DND-41 (cell line): ENCODE measurements at regions not wholly inside any gene's neighbourhood (a gene's known extent, or its start where the extent isn't known, plus 50 kb on each side); places are given as distances from the start of the nearest gene placed in this dataset.

Source experiments
- ATAC-seq: fragments of 200-7000 bp; cut with Tn5 transposase; 3 replicates; pipeline ENCODE4 v1.9.1; 2021; ENCODE audit warnings: low read depth; ENCODE audit not compliant: insufficient read depth
- DNase-seq: peaks from one replicate; pipeline ENCODE4 v3.0.0-alpha.2; 2020
- H2AFZ ChIP-seq: 2 replicates; pipeline ENCODE4 v1.6.0; 2012; ENCODE audit warnings: low read depth, low read length
- H3K27ac ChIP-seq: 2 replicates; pipeline ENCODE4 v1.5.1; 2012; ENCODE audit warnings: low read length, inconsistent platforms
- H3K27me3 ChIP-seq: fragments of 200-600 bp; sonication (generic); 2 replicates; pipeline ENCODE4 v1.6.0; 2012; ENCODE audit warnings: low read length, mild to moderate bottlenecking, inconsistent platforms; ENCODE audit not compliant: insufficient read depth, poor library complexity
- H3K36me3 ChIP-seq: 2 replicates; pipeline ENCODE4 v1.5.1; 2012; ENCODE audit warnings: low read length, inconsistent platforms; ENCODE audit not compliant: insufficient read depth
- H3K4me1 ChIP-seq: 2 replicates; pipeline ENCODE4 v1.5.1; 2012; ENCODE audit warnings: mild to moderate bottlenecking, low read length; ENCODE audit not compliant: insufficient read depth
- H3K4me2 ChIP-seq: 2 replicates; pipeline ENCODE4 v1.6.0; 2012; ENCODE audit warnings: mild to moderate bottlenecking, moderate library complexity, low read length, inconsistent platforms; ENCODE audit not compliant: insufficient read depth
- H3K4me3 ChIP-seq, 2 experiments: fragments of 200-600 bp in 1 of 2; shearing (Covaris generic) in 1 of 2; 2 replicates each; pipeline ENCODE4 v1.5.1; 2012 to 2016; ENCODE audit warnings: inconsistent platforms in 2 of 2, low read length in 2 of 2, mild to moderate bottlenecking in 2 of 2, low read depth in 1 of 2, moderate library complexity in 1 of 2
- H3K79me2 ChIP-seq: 2 replicates; pipeline ENCODE4 v1.6.0; 2012; ENCODE audit warnings: low read length, inconsistent platforms; ENCODE audit not compliant: insufficient read depth
- H3K9ac ChIP-seq: 2 replicates; pipeline ENCODE4 v1.6.0; 2012; ENCODE audit warnings: low read depth, mild to moderate bottlenecking, inconsistent platforms, low read length, moderate library complexity
- H3K9me3 ChIP-seq: 2 replicates; pipeline ENCODE4 v1.5.1; 2012; ENCODE audit warnings: low read length, moderate library complexity, mild to moderate bottlenecking, inconsistent platforms; ENCODE audit not compliant: insufficient read depth, severe bottlenecking
- H4K20me1 ChIP-seq: 2 replicates; pipeline ENCODE4 v1.6.0; 2012; ENCODE audit warnings: low read length; ENCODE audit not compliant: insufficient read depth
- EZH2 ChIP-seq: IDR thresholded peaks from 3 replicates; pipeline ENCODE4 v1.6.1; 2012; ENCODE audit warnings: borderline replicate concordance, low read depth, mild to moderate bottlenecking, moderate library complexity, low read length, inconsistent platforms; ENCODE audit not compliant: severe bottlenecking
- TF ChIP-seq, protein P1 (sequence below): IDR thresholded peaks from 2 replicates; pipeline ENCODE4 v1.5.1; 2012; ENCODE audit warnings: borderline replicate concordance, low read length, moderate library complexity, mild to moderate bottlenecking; ENCODE audit not compliant: poor library complexity, severe bottlenecking; ENCODE audit errors: extremely low read depth

DNA sequence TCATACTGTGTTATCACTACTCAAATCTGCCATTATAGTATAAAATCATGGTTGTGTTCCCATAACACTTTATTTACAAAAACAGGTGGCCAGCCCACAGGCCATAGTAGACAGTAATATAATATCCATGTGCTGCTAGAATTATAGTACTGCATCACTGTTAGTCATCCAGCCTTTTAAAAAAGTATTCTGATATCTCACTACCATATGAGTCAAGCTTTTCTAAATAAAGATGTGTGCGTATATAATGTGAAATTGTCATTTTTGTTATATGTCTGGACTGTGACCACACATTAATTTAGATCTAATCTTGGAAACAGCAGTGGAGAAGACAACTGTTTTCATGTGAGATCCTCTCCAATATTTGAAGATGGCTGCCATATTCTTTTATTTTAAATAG lies 1049.1 kb upstream of the GOT2 start:
- Histone ChIP-seq H3K79me2 (no peaks in the 10 kb centered on the region), H3K27ac (no peak overlapping the region), H3K27me3 (no peaks in the 10 kb centered on the region), H3K9me3 (no peaks in the 10 kb centered on the region), H3K4me3 (no peak overlapping the region), H3K9ac (no peak overlapping the region), H3K36me3 (no peaks in the 10 kb centered on the region), H4K20me1 (no peaks in the 10 kb centered on the region), H3K4me1 (no peaks in the 10 kb centered on the region), H3K4me2 (no peak overlapping the region), H2AFZ (no peak overlapping the region)
- DNase-seq (no peak), ATAC-seq (no peak)
- no peak for TF ChIP-seq EZH2
- TF ChIP-seq, protein P1, sequence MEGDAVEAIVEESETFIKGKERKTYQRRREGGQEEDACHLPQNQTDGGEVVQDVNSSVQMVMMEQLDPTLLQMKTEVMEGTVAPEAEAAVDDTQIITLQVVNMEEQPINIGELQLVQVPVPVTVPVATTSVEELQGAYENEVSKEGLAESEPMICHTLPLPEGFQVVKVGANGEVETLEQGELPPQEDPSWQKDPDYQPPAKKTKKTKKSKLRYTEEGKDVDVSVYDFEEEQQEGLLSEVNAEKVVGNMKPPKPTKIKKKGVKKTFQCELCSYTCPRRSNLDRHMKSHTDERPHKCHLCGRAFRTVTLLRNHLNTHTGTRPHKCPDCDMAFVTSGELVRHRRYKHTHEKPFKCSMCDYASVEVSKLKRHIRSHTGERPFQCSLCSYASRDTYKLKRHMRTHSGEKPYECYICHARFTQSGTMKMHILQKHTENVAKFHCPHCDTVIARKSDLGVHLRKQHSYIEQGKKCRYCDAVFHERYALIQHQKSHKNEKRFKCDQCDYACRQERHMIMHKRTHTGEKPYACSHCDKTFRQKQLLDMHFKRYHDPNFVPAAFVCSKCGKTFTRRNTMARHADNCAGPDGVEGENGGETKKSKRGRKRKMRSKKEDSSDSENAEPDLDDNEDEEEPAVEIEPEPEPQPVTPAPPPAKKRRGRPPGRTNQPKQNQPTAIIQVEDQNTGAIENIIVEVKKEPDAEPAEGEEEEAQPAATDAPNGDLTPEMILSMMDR, result no peak

DNA sequence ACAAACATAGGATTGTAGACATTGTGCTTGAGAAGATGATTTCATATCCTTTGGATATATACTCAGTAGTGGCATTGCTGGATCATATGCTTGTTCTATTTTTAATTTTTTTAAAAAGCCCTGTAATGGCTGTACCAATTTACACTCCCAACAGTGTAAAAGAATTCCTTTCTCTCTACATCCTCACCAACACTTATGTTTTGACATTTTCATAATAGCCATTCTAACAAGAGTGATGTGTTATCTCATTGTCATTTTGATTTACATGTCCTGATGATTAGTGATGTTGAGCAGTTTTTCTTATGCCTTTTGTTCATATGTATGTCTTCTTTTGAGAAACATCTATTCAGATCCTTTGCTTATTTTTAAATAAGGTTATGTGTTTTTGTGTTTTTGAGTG lies 1039.2 kb upstream of the GOT2 start:
- Histone ChIP-seq H4K20me1 (no peaks in the 10 kb centered on the region), H3K4me3 (no peak overlapping the region), H3K79me2 (no peaks in the 10 kb centered on the region), H3K27ac (no peak overlapping the region), H3K9me3 (no peaks in the 10 kb centered on the region), H3K4me1 (no peaks in the 10 kb centered on the region), H3K36me3 (no peaks in the 10 kb centered on the region), H3K9ac (no peak overlapping the region), H2AFZ (no peak overlapping the region), H3K27me3 (no peaks in the 10 kb centered on the region), H3K4me2 (no peak overlapping the region)
- DNase-seq, result no peak
- TF ChIP-seq EZH2, result no peak
- TF ChIP-seq, protein P1, result no peak
- ATAC-seq, result no peak

DNA sequence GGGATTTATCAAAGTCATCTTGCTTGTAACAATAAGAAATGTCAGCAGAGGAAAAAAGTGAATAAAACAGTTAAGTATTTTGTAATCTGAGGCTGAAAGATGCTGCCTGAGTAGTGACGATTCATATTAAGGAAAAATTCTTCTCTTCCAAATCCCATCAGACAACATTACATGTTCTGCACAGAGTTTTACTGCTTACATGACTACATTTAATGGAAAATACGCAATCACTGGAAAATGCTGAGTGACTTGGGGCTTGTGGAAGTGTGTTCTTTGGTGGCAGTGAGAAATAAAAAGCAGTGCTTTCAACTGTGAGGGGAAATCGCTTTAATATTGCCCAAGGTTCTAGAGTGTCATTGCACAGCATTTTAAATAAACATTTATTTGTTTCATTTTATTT lies 1025.2 kb upstream of the GOT2 start:
- no peak overlapping the region for H3K27ac ChIP-seq
- no peak overlapping the region for H3K9ac ChIP-seq
- ATAC-seq, result no peak
- no peak for DNase-seq
- H2AFZ ChIP-seq, result no peak overlapping the region
- no peaks in the 10 kb centered on the region for H3K79me2 ChIP-seq
- H3K27me3 ChIP-seq, result no peaks in the 10 kb centered on the region
- no peaks in the 10 kb centered on the region for H3K4me1 ChIP-seq
- no peak for TF ChIP-seq EZH2
- TF ChIP-seq, protein P1, result no peak
- no peaks in the 10 kb centered on the region for H3K9me3 ChIP-seq
- H3K4me2 ChIP-seq, result no peak overlapping the region
- no peak overlapping the region for H3K4me3 ChIP-seq
- H3K36me3 ChIP-seq, result no peaks in the 10 kb centered on the region
- H4K20me1 ChIP-seq, result no peaks in the 10 kb centered on the region

DNA sequence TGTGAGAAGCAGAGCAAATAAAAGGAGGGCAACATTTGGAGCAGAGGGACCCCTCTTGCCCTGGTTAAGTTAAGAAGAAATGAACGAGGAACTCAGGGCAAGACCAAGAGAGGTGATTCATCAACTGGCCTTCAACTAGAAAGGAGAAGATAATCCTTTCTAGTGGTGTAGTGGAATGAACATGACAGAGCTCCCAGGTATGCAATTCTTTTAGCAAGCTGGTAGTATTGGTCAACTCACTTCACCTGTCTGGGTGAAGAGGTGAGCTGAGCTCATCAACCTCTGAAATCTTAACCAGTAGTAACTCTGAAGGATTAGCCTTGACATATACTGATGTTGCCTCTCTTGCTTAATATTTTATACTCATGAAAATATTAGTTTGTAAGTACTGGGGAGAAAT lies 1024.7 kb upstream of the GOT2 start:
- no peak overlapping the region for H3K9ac ChIP-seq
- H2AFZ ChIP-seq, result no peak overlapping the region
- no peaks in the 10 kb centered on the region for H3K9me3 ChIP-seq
- ATAC-seq (no peak), DNase-seq (no peak)
- H3K36me3 ChIP-seq, result no peaks in the 10 kb centered on the region
- no peak overlapping the region for H3K4me3 ChIP-seq
- no peaks in the 10 kb centered on the region for H3K79me2 ChIP-seq
- H3K4me2 ChIP-seq, result no peak overlapping the region
- TF ChIP-seq, protein P1, result no peak
- no peak for TF ChIP-seq EZH2
- H4K20me1 ChIP-seq, result no peaks in the 10 kb centered on the region
- no peak overlapping the region for H3K27ac ChIP-seq
- H3K27me3 ChIP-seq, result no peaks in the 10 kb centered on the region
- no peaks in the 10 kb centered on the region for H3K4me1 ChIP-seq
